HCT116 (cell line): ENCODE measurements at regions not wholly inside any gene's neighbourhood (a gene's known extent, or its start where the extent isn't known, plus 50 kb on each side); places are given as distances from the start of the nearest gene placed in this dataset.

Source experiments
- ATAC-seq: fragments of 200-7000 bp; cut with Tn5 transposase; 2 replicates; pipeline ENCODE4 v1.9.1; 2020; ENCODE audit warnings: mild to moderate bottlenecking, moderate library complexity
- BruUV-seq: library from RNA; stranded (reverse); fragments of 400-500 nt; replicated peaks from 2 replicates; lab custom pipeline; 2021; lab: Mats Ljungman, UMichigan
- CTCF ChIA-PET: fragments of 300-600 bp; sonication (Branson Sonifier 250); formaldehyde crosslinking; loops from one replicate; lab custom pipeline; 2021; ENCODE audit warnings: antibody characterized with exemption; lab: Charles Lee
- POLR2A ChIA-PET: fragments of 300-600, 350-600 bp; sonication (Branson Sonifier 250); formaldehyde crosslinking; loops from one replicate; lab custom pipeline; 2021; ENCODE audit warnings: antibody characterized with exemption; lab: Charles Lee
- RAD21 ChIA-PET, 2 experiments: fragments of 300-600 bp; sonication (Branson Sonifier 250); formaldehyde crosslinking; loops; one replicate each; lab custom pipeline; 2023; ENCODE audit warnings: low total read pairs in 2 of 2; ENCODE audit not compliant: uncharacterized antibody in 2 of 2, unreplicated experiment in 2 of 2, low non-redundant PET in 1 of 2; lab: Charles Lee
- DNase-seq: peaks from one replicate; pipeline ENCODE4 v3.0.0-alpha.2; 2010; ENCODE audit warnings: low read depth, low spot score
- H2AFZ ChIP-seq: fragments of 200-600 bp; shearing (Covaris generic), sonication (generic); 2 replicates; pipeline ENCODE4 v1.6.1; 2017; ENCODE audit warnings: low read depth, mixed run types, mixed read lengths, antibody characterized with exemption, low read length; ENCODE audit not compliant: poor library complexity, severe bottlenecking
- H3K27ac ChIP-seq: 2 replicates; pipeline ENCODE4 v1.5.1; 2012; ENCODE audit warnings: low read depth, low read length
- H3K27me3 ChIP-seq: fragments of 200-600 bp; sonication (generic); 2 replicates; pipeline ENCODE4 v1.6.1; 2016; ENCODE audit warnings: mixed run types, low read length, mixed read lengths; ENCODE audit not compliant: insufficient read depth
- H3K36me3 ChIP-seq, 2 experiments: fragments of 200-500 bp in 1 of 2; fragments of 200-600 bp in 1 of 2; sonication (Bioruptor generic) in 1 of 2; sonication (generic) in 1 of 2; 2 replicates each; pipeline versions ENCODE4 v1.5.1 to v1.6.1; 2014 to 2016; ENCODE audit warnings: low read length in 2 of 2, inconsistent platforms in 1 of 2, mixed read lengths in 1 of 2, mixed run types in 1 of 2; ENCODE audit not compliant: insufficient read depth in 2 of 2, control insufficient read depth in 1 of 2
- H3K4me1 ChIP-seq, 2 experiments: fragments of 200-600 bp in 1 of 2; sonication (generic) in 1 of 2; 2 replicates each; pipeline versions ENCODE4 v1.5.1 to v1.6.1; 2012 to 2017; ENCODE audit warnings: low read length in 2 of 2, inconsistent platforms in 1 of 2, mild to moderate bottlenecking in 1 of 2, mixed read lengths in 1 of 2, mixed run types in 1 of 2, moderate library complexity in 1 of 2; ENCODE audit not compliant: insufficient read depth in 2 of 2, control insufficient read depth in 1 of 2
- H3K4me2 ChIP-seq: fragments of 200-600 bp; sonication (generic); 2 replicates; pipeline ENCODE4 v1.6.1; 2017; ENCODE audit warnings: mixed run types, low read length, mixed read lengths
- H3K4me3 ChIP-seq, 2 experiments: fragments of 200-600 bp in 1 of 2; sonication (generic) in 1 of 2; replicated peaks in 1 of 2; 2 replicates each; pipeline ENCODE4 v1.5.1; 2011 to 2016; ENCODE audit warnings: low read length in 2 of 2, control low read depth in 1 of 2, low read depth in 1 of 2, mild to moderate bottlenecking in 1 of 2, mixed read lengths in 1 of 2, mixed run types in 1 of 2
- H3K79me2 ChIP-seq: fragments of 200-600 bp; sonication (generic); 2 replicates; pipeline ENCODE4 v1.6.1; 2017; ENCODE audit warnings: mild to moderate bottlenecking, mixed run types, low read length, moderate library complexity, mixed read lengths; ENCODE audit not compliant: insufficient read depth
- H3K9ac ChIP-seq: fragments of 200-600 bp; sonication (generic); 2 replicates; pipeline ENCODE4 v1.6.1; 2016; ENCODE audit warnings: low read length, mixed read lengths
- H3K9me2 ChIP-seq: fragments of 200-600 bp; sonication (generic), shearing (Covaris generic); 2 replicates; pipeline ENCODE4 v1.6.1; 2017; ENCODE audit warnings: mixed run types, mild to moderate bottlenecking, moderate library complexity; ENCODE audit not compliant: insufficient read depth
- H3K9me3 ChIP-seq, 2 experiments: fragments of 200-500 bp in 1 of 2; fragments of 200-600 bp in 1 of 2; sonication (Bioruptor generic) in 1 of 2; sonication (generic) in 1 of 2; 2 replicates each; pipeline ENCODE4 v1.6.1; 2014 to 2017; ENCODE audit warnings: low read length in 2 of 2, mixed read lengths in 2 of 2, inconsistent platforms in 1 of 2, low read depth in 1 of 2, mild to moderate bottlenecking in 1 of 2, mixed run types in 1 of 2, moderate library complexity in 1 of 2; ENCODE audit not compliant: control insufficient read depth in 1 of 2, insufficient read depth in 1 of 2
- H4K20me1 ChIP-seq: fragments of 200-600 bp; sonication (generic), shearing (Covaris generic); 2 replicates; pipeline ENCODE4 v1.6.1; 2017; ENCODE audit warnings: mixed run types, mild to moderate bottlenecking, moderate library complexity; ENCODE audit not compliant: insufficient read depth
- CEBPB ChIP-seq: IDR thresholded peaks from 2 replicates; pipeline ENCODE4 v1.6.1; 2012; ENCODE audit warnings: low read depth
- CTCF ChIP-seq, 3 experiments: fragments of 200-600 bp in 1 of 3; sonication (generic) in 1 of 3; IDR thresholded peaks in 2 of 3; conservative IDR thresholded peaks in 1 of 3; 2 replicates each; pipeline ENCODE4 v1.5.1; 2012 to 2017; ENCODE audit warnings: low read depth in 2 of 3, low read length in 2 of 3, antibody characterized with exemption in 1 of 3, borderline replicate concordance in 1 of 3, control low read depth in 1 of 3, mild to moderate bottlenecking in 1 of 3, mixed read lengths in 1 of 3, mixed run types in 1 of 3, moderate library complexity in 1 of 3; ENCODE audit not compliant: insufficient read depth in 1 of 3
- EZH2 ChIP-seq: fragments of 200-600 bp; sonication (generic); IDR thresholded peaks from 2 replicates; pipeline ENCODE4 v1.6.1; 2017; ENCODE audit warnings: antibody characterized with exemption, mixed run types
- EZH2phosphoT487 ChIP-seq: fragments of 200-600 bp; IDR thresholded peaks from 2 replicates; pipeline ENCODE4 v1.6.1; 2018; ENCODE audit warnings: antibody characterized with exemption, borderline replicate concordance
- FOSL1 ChIP-seq: IDR thresholded peaks from 2 replicates; pipeline ENCODE4 v1.6.1; 2012; ENCODE audit warnings: low read depth
- JUND ChIP-seq: IDR thresholded peaks from 2 replicates; pipeline ENCODE4 v1.6.1; 2012
- MAX ChIP-seq: IDR thresholded peaks from 2 replicates; pipeline ENCODE4 v1.6.1; 2012
- POLR2AphosphoS5 ChIP-seq: IDR thresholded peaks from 2 replicates; pipeline ENCODE4 v1.6.1; 2011; ENCODE audit warnings: mild to moderate bottlenecking, low read depth, low read length, moderate library complexity
- SP1 ChIP-seq: IDR thresholded peaks from 2 replicates; pipeline ENCODE4 v1.6.1; 2012; ENCODE audit warnings: low read depth
- SRF ChIP-seq: IDR thresholded peaks from 2 replicates; pipeline ENCODE4 v1.6.1; 2012; ENCODE audit warnings: low read depth
- ZBTB33 ChIP-seq: IDR thresholded peaks from 2 replicates; pipeline ENCODE4 v1.6.1; 2011; ENCODE audit warnings: mild to moderate bottlenecking, low read length, moderate library complexity; ENCODE audit not compliant: insufficient replicate concordance; ENCODE audit errors: extremely low read depth
- ZFX ChIP-seq: fragments of 450-650 bp; IDR thresholded peaks from 2 replicates; pipeline ENCODE4 v1.6.1; 2017
- ZNF274 ChIP-seq: fragments of 200-500 bp; sonication (Bioruptor generic); IDR thresholded peaks from 2 replicates; pipeline ENCODE4 v1.6.1; 2014; ENCODE audit warnings: mild to moderate bottlenecking, low read depth, low read length, inconsistent platforms
- intact Hi-C: fragments of 100-400 bp; cut with micrococcal nuclease; formaldehyde crosslinking; loops from 2 replicates; pipeline ENCODE4 v1.10.0; 2022

GRCh38 chr4:57658188-57658587, 548.0 kb upstream of the IGFBP7 start:
- POLR2A ChIA-PET = no interaction called here
- CTCF ChIA-PET = no interaction called here

GRCh38 chr4:57655342-57655741, 545.2 kb upstream of the IGFBP7 start:
- H3K27ac ChIP-seq = no peak overlapping the region
- CTCF ChIA-PET = no interaction called here
- H2AFZ ChIP-seq = no peak overlapping the region
- no peaks in the 10 kb centered on the region for H3K27me3 ChIP-seq
- TF ChIP-seq SRF = no peak
- TF ChIP-seq EZH2phosphoT487 = no peak
- TF ChIP-seq JUND = no peak
- TF ChIP-seq ZFX = no peak
- no peak for TF ChIP-seq FOSL1
- TF ChIP-seq MAX = no peak
- no peak for TF ChIP-seq ZNF274
- TF ChIP-seq POLR2AphosphoS5 = no peak
- TF ChIP-seq SP1 = no peak
- no peak for TF ChIP-seq CTCF (IDR thresholded peaks at IDR 0.05 in 2 of 3, conservative IDR thresholded peaks at IDR 0.05 in 1 of 3; ENCODE audit: borderline replicate concordance in 1 of 3, insufficient read depth in 1 of 3, low read depth in 2 of 3, low read length in 2 of 3)
- no peak for TF ChIP-seq ZBTB33
- TF ChIP-seq CEBPB = no peak
- TF ChIP-seq EZH2 = no peak
- TF ChIP-seq, all 23 proteins: peak for 0
- H3K9ac ChIP-seq = no peak overlapping the region
- no peaks in the 10 kb centered on the region for H4K20me1 ChIP-seq
- H3K36me3 ChIP-seq = no peaks in the 10 kb centered on the region
- H3K9me2 ChIP-seq = no peaks in the 10 kb centered on the region
- no peak for ATAC-seq
- POLR2A ChIA-PET = no interaction called here
- peaks cover 8 to 31% of the 10 kb centered on the region in 2 experiments; a peak in 2 of 4 replicates for H3K9me3 ChIP-seq
- DNase-seq = no peak
- intact Hi-C loops = no loop called here
- H3K4me3 ChIP-seq = no peak overlapping the region
- no peaks in the 10 kb centered on the region for H3K79me2 ChIP-seq
- H3K4me2 ChIP-seq = no peak overlapping the region
- RAD21 ChIA-PET = no interaction called here
- no peaks in the 10 kb centered on the region for H3K4me1 ChIP-seq
- no TSS peak for BruUV-seq

More at GRCh38 chr4:57658188-57658587, 548.0 kb upstream of the IGFBP7 start:
- Histone ChIP-seq H4K20me1 (no peaks in the 10 kb centered on the region), H3K9ac (no peak overlapping the region), H3K4me1 (no peaks in the 10 kb centered on the region), H3K27ac (no peak overlapping the region), H3K9me3 (peaks cover 11 to 26% of the 10 kb centered on the region in 2 experiments; a peak in 2 of 4 replicates), H3K4me2 (no peak overlapping the region), H3K9me2 (no peaks in the 10 kb centered on the region), H3K79me2 (no peaks in the 10 kb centered on the region), H2AFZ (no peak overlapping the region), H3K36me3 (no peaks in the 10 kb centered on the region), H3K4me3 (no peak overlapping the region), H3K27me3 (no peaks in the 10 kb centered on the region)
- DNase-seq (no peak), ATAC-seq (no peak)
- no peak for TF ChIP-seq EZH2
- RAD21 ChIA-PET = no interaction called here
- intact Hi-C loops = no loop called here
- no TSS peak for BruUV-seq
